ENCODE measurements at regions not wholly inside any gene's neighbourhood (a gene's known extent, or its start where the extent isn't known, plus 50 kb on each side); places are given as distances from the start of the nearest gene placed in this dataset.

DNA sequence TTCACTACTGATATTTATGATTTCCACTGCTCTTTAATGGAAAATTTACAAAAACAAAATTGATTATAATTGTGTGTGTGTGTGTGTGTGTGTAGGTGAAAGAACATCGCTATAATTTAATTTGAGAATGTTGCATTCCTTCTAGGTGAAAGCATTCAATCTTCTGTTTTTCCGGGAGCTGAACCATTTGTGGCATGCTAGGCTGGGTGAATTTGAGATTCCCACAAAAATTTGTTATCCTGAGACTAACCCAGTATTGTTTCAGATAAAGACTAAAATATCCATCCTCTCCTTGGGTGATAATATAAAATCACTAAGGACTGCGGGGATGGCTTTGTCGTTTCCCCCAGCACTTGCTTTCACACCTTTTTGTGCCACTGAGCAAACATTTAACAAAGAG is 911.2 kb upstream of the PIK3C3 start:
- 93% methylated on average over 4 of the region's 4 CpGs; no CpG with 5 or more reads in 1 of the 2 experiments for WGBS, 2 experiments (ENCODE audit: extremely low coverage in 1 of 2, insufficient coverage in 1 of 2, insufficient read length in 1 of 2, insufficient replicate concordance in 2 of 2, low coverage in 1 of 2, low lambda C conversion rate in 2 of 2, missing lambda C conversion rate in 1 of 2)
- H4K20me1 ChIP-seq (replicated peaks in 1 of 2; ENCODE audit: control insufficient read depth in 1 of 2, insufficient read depth in 2 of 2, low read length in 2 of 2) = no peaks in the 10 kb centered on the region
- H3K23me2 ChIP-seq (ENCODE audit: low read depth, low read length) = no peaks in the 10 kb centered on the region
- H3K4me2 ChIP-seq (ENCODE audit: insufficient read depth in 1 of 2, low read depth in 2 of 2, low read length in 2 of 2) = no peak overlapping the region
- H3K9me3 ChIP-seq (ENCODE audit: insufficient read depth in 2 of 2, low read depth in 1 of 2, low read length in 1 of 2) = no peaks in the 10 kb centered on the region
- no peak overlapping the region for H2AFZ ChIP-seq (ENCODE audit: low read length)
- H3K23ac ChIP-seq (ENCODE audit: insufficient read length) = no peak overlapping the region
- no peak overlapping the region for H2AK5ac ChIP-seq (ENCODE audit: low read depth, low read length)
- no peak overlapping the region for H3K18ac ChIP-seq (ENCODE audit: extremely low read depth, low read length)
- no peak overlapping the region for H2BK12ac ChIP-seq (ENCODE audit: low read depth, low read length)
- POLR2A ChIA-PET (ENCODE audit: partially characterized antibody) = no interaction called here
- no peak overlapping the region for H3K27ac ChIP-seq (ENCODE audit: low read depth, low read length)
- no peak overlapping the region for H3K14ac ChIP-seq (ENCODE audit: insufficient read length)
- no peaks in the 10 kb centered on the region for H3K79me2 ChIP-seq (ENCODE audit: control insufficient read depth in 1 of 2, insufficient read depth in 2 of 2, low read length in 2 of 2)
- CTCF ChIA-PET (ENCODE audit: partially characterized antibody) = no interaction called here
- no peak overlapping the region for H2BK20ac ChIP-seq (ENCODE audit: low read length)
- H2BK120ac ChIP-seq (replicated peaks; ENCODE audit: low read depth, low read length) = no peak overlapping the region
- no peaks in the 10 kb centered on the region for H3K36me3 ChIP-seq (ENCODE audit: control insufficient read depth in 2 of 4, insufficient read depth in 4 of 4, low read length in 3 of 4)
- no peak overlapping the region for H2BK15ac ChIP-seq (ENCODE audit: low read length)
- H3K4me3 ChIP-seq (ENCODE audit: extremely low read depth in 1 of 4, insufficient read depth in 2 of 4, low read depth in 3 of 4, low read length in 4 of 4) = no peak overlapping the region
- no peak overlapping the region for H4K5ac ChIP-seq (ENCODE audit: insufficient read length, low read depth, low read length)
- no peak overlapping the region for H4K8ac ChIP-seq (ENCODE audit: extremely low read depth, insufficient read depth, low read length)
- no peaks in the 10 kb centered on the region for H3K4me1 ChIP-seq (replicated peaks in 1 of 4; ENCODE audit: control insufficient read depth in 3 of 4, insufficient read depth in 4 of 4, low read length in 3 of 4)
- no peak overlapping the region for H2BK5ac ChIP-seq (ENCODE audit: low read depth, low read length)
- no peak overlapping the region for H3K9ac ChIP-seq (replicated peaks in 1 of 4; ENCODE audit: extremely low read depth in 1 of 4, low read depth in 3 of 4, low read length in 3 of 4)
- no peak overlapping the region for H4K91ac ChIP-seq (replicated peaks; ENCODE audit: insufficient read length, low read length)
- no peaks in the 10 kb centered on the region for H3K79me1 ChIP-seq (ENCODE audit: low read depth, low read length)
- H3K27me3 ChIP-seq (replicated peaks in 1 of 4; ENCODE audit: control insufficient read depth in 3 of 4, extremely low read depth in 1 of 4, insufficient read depth in 3 of 4, low read length in 3 of 4) = no peaks in the 10 kb centered on the region
- no peak overlapping the region for H3K4ac ChIP-seq (replicated peaks; ENCODE audit: insufficient read length, low read depth, low read length)
- no peak for TF ChIP-seq SRF (IDR thresholded peaks at IDR 0.05; ENCODE audit: low read depth, low read length)
- TF ChIP-seq SP2 (IDR thresholded peaks at IDR 0.05; ENCODE audit: low read length) = no peak
- TF ChIP-seq SAP30 (IDR thresholded peaks at IDR 0.05; ENCODE audit: insufficient read depth, insufficient replicate concordance, low read length) = no peak
- no peak for TF ChIP-seq RBBP5 (IDR thresholded peaks at IDR 0.05; ENCODE audit: borderline replicate concordance, low read depth, low read length)
- no peak for TF ChIP-seq SP1 (IDR thresholded peaks at IDR 0.05; ENCODE audit: low read depth, low read length)
- no peak for TF ChIP-seq CHD2 (IDR thresholded peaks at IDR 0.05; ENCODE audit: low read length)
- TF ChIP-seq SUZ12 (IDR thresholded peaks at IDR 0.05; ENCODE audit: low read length) = no peak
- no peak for TF ChIP-seq POLR2A (IDR thresholded peaks at IDR 0.05; ENCODE audit: control extremely low read depth in 1 of 2, low read depth in 2 of 2, low read length in 2 of 2)
- DNase-seq (ENCODE audit: low read depth in 1 of 2, low spot score in 2 of 2) (no peak), FAIRE-seq (no peak)
- no peak overlapping the region for H3K56ac ChIP-seq (replicated peaks; ENCODE audit: insufficient read length, low read depth, low read length)

Measured in H1 (cell line).